ENCODE measurements at regions not wholly inside any gene's neighbourhood (a gene's known extent, or its start where the extent isn't known, plus 50 kb on each side); places are given as distances from the start of the nearest gene placed in this dataset.
A peak's percentile ranks its signal among the peaks of the same experiment; 100 is the strongest.

- Histone ChIP-seq H3K36me3 (ENCODE audit: control insufficient read depth, insufficient read depth, low read length) (no peaks in the 10 kb centered on the region; the same call in 1 of the 2 replicates), H3K4me1 (peaks cover 44% of the 10 kb centered on the region), H3K4me3 (ENCODE audit: low read depth, low read length) (no peak overlapping the region), H3K27me3 (replicated peaks; ENCODE audit: control insufficient read depth, insufficient read depth, low read length) (no peaks in the 10 kb centered on the region), H3K9me3 (no peaks in the 10 kb centered on the region)
- H3K27me3 Mint-ChIP-seq (ENCODE audit: insufficient read depth, unreplicated experiment): no peaks in the 10 kb centered on the region
- intact Hi-C loops (cut with micrococcal nuclease; ENCODE audit: unreplicated experiment): loop anchor here (1.0 to 5.0 kb wide), 4 partner anchors 56 to 292 kb away; partner anchors contain the start of gene ARGLU1
- TF ChIP-seq, protein P1, sequence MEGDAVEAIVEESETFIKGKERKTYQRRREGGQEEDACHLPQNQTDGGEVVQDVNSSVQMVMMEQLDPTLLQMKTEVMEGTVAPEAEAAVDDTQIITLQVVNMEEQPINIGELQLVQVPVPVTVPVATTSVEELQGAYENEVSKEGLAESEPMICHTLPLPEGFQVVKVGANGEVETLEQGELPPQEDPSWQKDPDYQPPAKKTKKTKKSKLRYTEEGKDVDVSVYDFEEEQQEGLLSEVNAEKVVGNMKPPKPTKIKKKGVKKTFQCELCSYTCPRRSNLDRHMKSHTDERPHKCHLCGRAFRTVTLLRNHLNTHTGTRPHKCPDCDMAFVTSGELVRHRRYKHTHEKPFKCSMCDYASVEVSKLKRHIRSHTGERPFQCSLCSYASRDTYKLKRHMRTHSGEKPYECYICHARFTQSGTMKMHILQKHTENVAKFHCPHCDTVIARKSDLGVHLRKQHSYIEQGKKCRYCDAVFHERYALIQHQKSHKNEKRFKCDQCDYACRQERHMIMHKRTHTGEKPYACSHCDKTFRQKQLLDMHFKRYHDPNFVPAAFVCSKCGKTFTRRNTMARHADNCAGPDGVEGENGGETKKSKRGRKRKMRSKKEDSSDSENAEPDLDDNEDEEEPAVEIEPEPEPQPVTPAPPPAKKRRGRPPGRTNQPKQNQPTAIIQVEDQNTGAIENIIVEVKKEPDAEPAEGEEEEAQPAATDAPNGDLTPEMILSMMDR (IDR thresholded peaks at IDR 0.05; ENCODE audit: insufficient read depth in 1 of 2, low read depth in 1 of 2, low read length in 1 of 2, severe bottlenecking in 1 of 2, unreplicated experiment in 1 of 2): no peak
- H3K4me1 Mint-ChIP-seq (ENCODE audit: low read depth, unreplicated experiment): peaks cover 23% of the 10 kb centered on the region
- ChIA-PET CTCF (interaction anchor here (0.6 kb wide), 1 partner anchor 241 kb away, joined by 4 read pairs; no protein-coding TSS in a partner anchor), POLR2A (no interaction called here)
- BruUV-seq (replicated peaks): no TSS peak
- peak overlapping the region; percentile 80 for H3K27ac Mint-ChIP-seq (ENCODE audit: unreplicated experiment)
- no peaks in the 10 kb centered on the region for H3K36me3 Mint-ChIP-seq (ENCODE audit: insufficient read depth, unreplicated experiment)
- DNase-seq: peak; percentile 63 to 75
- peak overlapping the region; percentile 41 for H3K4me3 Mint-ChIP-seq (ENCODE audit: unreplicated experiment)
- no peaks in the 10 kb centered on the region for H3K9me3 Mint-ChIP-seq (ENCODE audit: unreplicated experiment)
Observed at GRCh38 chr13:106859533-106859904, 291.6 kb upstream of the ARGLU1 start.

DNA sequence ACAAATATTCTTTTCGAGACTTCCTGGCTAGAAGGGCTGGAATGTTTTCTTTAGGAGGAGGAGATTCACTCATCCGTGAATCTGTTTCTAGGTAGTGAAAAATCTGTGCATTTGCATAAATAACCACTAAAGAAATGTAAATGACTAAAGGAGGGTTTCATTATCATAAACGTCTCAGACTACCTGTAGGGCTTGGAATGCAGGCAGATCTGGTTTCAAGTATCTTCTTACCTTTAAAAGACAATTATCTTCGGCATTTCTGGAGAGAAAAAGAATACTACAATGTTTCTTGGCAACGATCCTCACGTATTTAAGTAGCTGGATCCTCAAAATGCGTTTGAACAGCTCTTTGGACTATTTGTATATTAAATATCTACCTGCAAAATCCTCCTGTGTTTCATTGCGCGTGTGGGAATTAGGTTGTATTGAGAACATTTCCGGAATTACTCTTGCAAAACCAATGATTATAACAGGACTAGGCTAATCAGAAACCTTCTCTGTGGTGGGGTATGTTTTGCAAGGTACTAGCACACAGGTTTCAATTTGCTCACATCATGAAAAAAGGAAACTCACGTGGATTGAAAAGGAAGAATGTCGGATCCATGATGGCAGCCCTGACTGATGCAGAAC is 291.1 kb upstream of the ARGLU1 start:
- TF ChIP-seq, protein P1 (IDR thresholded peaks at IDR 0.05; ENCODE audit: insufficient read depth in 1 of 2, low read depth in 1 of 2, low read length in 1 of 2, severe bottlenecking in 1 of 2, unreplicated experiment in 1 of 2): no peak
- Histone ChIP-seq H3K27me3 (replicated peaks; ENCODE audit: control insufficient read depth, insufficient read depth, low read length) (no peaks in the 10 kb centered on the region), H3K9me3 (no peaks in the 10 kb centered on the region), H3K4me1 (peaks cover 44% of the 10 kb centered on the region), H3K36me3 (ENCODE audit: control insufficient read depth, insufficient read depth, low read length) (no peaks in the 10 kb centered on the region; the same call in 1 of the 2 replicates), H3K4me3 (ENCODE audit: low read depth, low read length) (no peak overlapping the region)
- peak overlapping the region; percentile 80 for H3K27ac Mint-ChIP-seq (ENCODE audit: unreplicated experiment)
- no peaks in the 10 kb centered on the region for H3K36me3 Mint-ChIP-seq (ENCODE audit: insufficient read depth, unreplicated experiment)
- POLR2A ChIA-PET: no interaction called here
- no peak for DNase-seq
- H3K9me3 Mint-ChIP-seq (ENCODE audit: unreplicated experiment): no peaks in the 10 kb centered on the region
- CTCF ChIA-PET: interaction anchor here (0.6 kb wide), 1 partner anchor 240 kb away, joined by 4 read pairs; no protein-coding TSS in a partner anchor
- intact Hi-C loops (cut with micrococcal nuclease; ENCODE audit: unreplicated experiment): loop anchor here (1.0 to 5.0 kb wide), 4 partner anchors 56 to 292 kb away; partner anchors contain the start of gene ARGLU1
- peak overlapping the region; percentile 41 for H3K4me3 Mint-ChIP-seq (ENCODE audit: unreplicated experiment)
- H3K4me1 Mint-ChIP-seq (ENCODE audit: low read depth, unreplicated experiment): peaks cover 23% of the 10 kb centered on the region
- TSS peak; percentile 24 for BruUV-seq (replicated peaks)
- H3K27me3 Mint-ChIP-seq (ENCODE audit: insufficient read depth, unreplicated experiment): no peaks in the 10 kb centered on the region

DNA sequence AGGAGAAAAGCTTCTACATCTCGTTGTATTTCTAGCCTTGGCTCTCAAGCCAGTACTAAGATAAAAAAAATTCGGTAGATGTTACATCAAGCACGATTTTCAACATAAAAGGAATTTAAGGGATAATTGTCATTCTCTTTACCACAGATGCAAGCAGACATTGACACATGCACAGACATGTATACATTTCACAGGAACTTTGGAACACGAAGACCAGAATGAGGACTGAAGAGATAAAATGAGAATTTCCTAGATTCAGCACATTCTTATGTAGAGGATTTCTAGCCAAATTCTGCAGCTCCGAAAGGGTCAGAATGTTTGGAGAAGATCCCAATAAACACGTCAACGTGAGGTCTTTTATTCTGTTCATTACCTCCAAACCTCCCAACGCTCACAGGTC is 284.5 kb upstream of the ARGLU1 start:
- Mint-ChIP-seq H3K9me3 (ENCODE audit: unreplicated experiment) (no peaks in the 10 kb centered on the region), H3K4me1 (ENCODE audit: low read depth, unreplicated experiment) (no peaks in the 10 kb centered on the region), H3K36me3 (ENCODE audit: insufficient read depth, unreplicated experiment) (no peaks in the 10 kb centered on the region), H3K4me3 (ENCODE audit: unreplicated experiment) (no peak overlapping the region), H3K27ac (ENCODE audit: unreplicated experiment) (no peak overlapping the region), H3K27me3 (ENCODE audit: insufficient read depth, unreplicated experiment) (no peaks in the 10 kb centered on the region)
- no peak for DNase-seq
- no peaks in the 10 kb centered on the region for H3K36me3 ChIP-seq (ENCODE audit: control insufficient read depth, insufficient read depth, low read length)
- BruUV-seq (replicated peaks): no TSS peak
- ChIA-PET POLR2A (no interaction called here), CTCF (no interaction called here)
- H3K9me3 ChIP-seq: no peaks in the 10 kb centered on the region
- intact Hi-C loops (cut with micrococcal nuclease; ENCODE audit: unreplicated experiment): no loop called here
- H3K4me3 ChIP-seq (ENCODE audit: low read depth, low read length): no peak overlapping the region
- TF ChIP-seq, protein P1 (IDR thresholded peaks at IDR 0.05; ENCODE audit: insufficient read depth in 1 of 2, low read depth in 1 of 2, low read length in 1 of 2, severe bottlenecking in 1 of 2, unreplicated experiment in 1 of 2): no peak
- no peaks in the 10 kb centered on the region for H3K4me1 ChIP-seq
- no peaks in the 10 kb centered on the region for H3K27me3 ChIP-seq (replicated peaks; ENCODE audit: control insufficient read depth, insufficient read depth, low read length)
